Endodermal cell (in vitro differentiated cells): ENCODE measurements at regions not wholly inside any gene's neighbourhood (a gene's known extent, or its start where the extent isn't known, plus 50 kb on each side); places are given as distances from the start of the nearest gene placed in this dataset.

Experiments used
- DNase-seq: peaks from one replicate; pipeline ENCODE4 v3.0.0-alpha.2; 2017
- H3K27ac ChIP-seq: 2 replicates; pipeline ENCODE4 v1.5.1; 2013; ENCODE audit warnings: mild to moderate bottlenecking, low read depth, low read length, moderate library complexity
- H3K27me3 ChIP-seq: 2 replicates; pipeline ENCODE4 v1.6.1; 2013; ENCODE audit warnings: mild to moderate bottlenecking, low read length, moderate library complexity; ENCODE audit not compliant: insufficient read depth, control insufficient read depth, poor library complexity, severe bottlenecking
- H3K36me3 ChIP-seq: 2 replicates; pipeline ENCODE4 v1.7.0; 2013; ENCODE audit warnings: mild to moderate bottlenecking, low read length, moderate library complexity; ENCODE audit not compliant: control insufficient read depth, insufficient read depth
- H3K4me1 ChIP-seq: one replicate; pipeline ENCODE4 v1.7.0; 2013; ENCODE audit warnings: low read length; ENCODE audit not compliant: control insufficient read depth, insufficient read depth
- H3K4me3 ChIP-seq: 2 replicates; pipeline ENCODE4 v1.5.1; 2013; ENCODE audit warnings: mild to moderate bottlenecking, low read length, moderate library complexity
- H3K9ac ChIP-seq: 2 replicates; pipeline ENCODE4 v1.6.1; 2013; ENCODE audit warnings: mild to moderate bottlenecking, low read length, moderate library complexity; ENCODE audit not compliant: poor library complexity, severe bottlenecking; ENCODE audit errors: extremely low read depth
- H3K9me3 ChIP-seq: 2 replicates; pipeline ENCODE4 v1.6.1; 2013; ENCODE audit warnings: mild to moderate bottlenecking, low read length, moderate library complexity; ENCODE audit not compliant: control insufficient read depth
- H3K27ac Mint-ChIP-seq: 2 replicates; pipeline ENCODE4 v1.8.0; 2020; ENCODE audit warnings: mixed read lengths
- H3K27me3 Mint-ChIP-seq: 2 replicates; pipeline ENCODE4 v1.8.0; 2021; ENCODE audit warnings: mild to moderate bottlenecking, mixed read lengths; ENCODE audit not compliant: insufficient read depth
- H3K36me3 Mint-ChIP-seq: 2 replicates; pipeline ENCODE4 v1.8.0; 2020; ENCODE audit warnings: low read depth, mixed read lengths
- H3K4me1 Mint-ChIP-seq: 2 replicates; pipeline ENCODE4 v1.8.0; 2020; ENCODE audit warnings: mixed read lengths
- H3K4me3 Mint-ChIP-seq: 2 replicates; pipeline ENCODE4 v1.8.0; 2020; ENCODE audit warnings: mild to moderate bottlenecking, moderate library complexity, mixed read lengths
- H3K9me3 Mint-ChIP-seq: 2 replicates; pipeline ENCODE4 v1.8.0; 2020; ENCODE audit warnings: mild to moderate bottlenecking, mixed read lengths
- WGBS, 2 experiments: methylation state at CpG; one replicate each; pipeline versions ENCODE4 v1.1.5 to v1.1.7; 2013; ENCODE audit warnings: missing lambda C conversion rate in 2 of 2, mixed read lengths in 1 of 2; ENCODE audit not compliant: insufficient coverage in 1 of 2, insufficient read length in 1 of 2; 5-methylcytosine and 5-hydroxymethylcytosine counted together
- TF ChIP-seq, protein P1 (sequence below): fragments of 200-600 bp; sonication (generic); conservative IDR thresholded peaks from 2 replicates; pipeline ENCODE4 v1.5.0; 2021; ENCODE audit warnings: antibody characterized with exemption, mild to moderate bottlenecking

DNA sequence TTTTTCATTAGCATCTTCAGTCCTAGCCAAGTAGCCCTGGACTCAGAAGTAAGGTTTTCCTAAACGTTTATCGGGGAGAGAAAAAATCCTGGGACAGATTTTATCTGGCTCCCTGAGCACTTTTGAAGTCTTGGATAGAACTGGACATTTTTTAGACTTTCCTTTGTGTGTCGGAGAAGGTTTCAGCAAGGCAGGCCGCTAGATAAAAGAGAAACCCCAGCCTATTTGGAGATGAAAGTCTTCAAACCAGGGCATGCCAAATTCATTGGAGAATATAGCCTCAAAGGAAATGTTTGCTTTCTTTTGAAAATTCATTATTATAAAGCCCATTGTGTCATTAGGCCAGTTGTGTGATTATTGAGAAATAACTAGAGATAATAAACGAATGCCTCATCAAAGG is 228.1 kb downstream of the BAMBI start:
- no peak for DNase-seq
- no peak overlapping the region for H3K9ac ChIP-seq
- no peaks in the 10 kb centered on the region for H3K36me3 ChIP-seq
- H3K9me3 Mint-ChIP-seq = peaks cover 11% of the 10 kb centered on the region
- no peaks in the 10 kb centered on the region for H3K27me3 ChIP-seq
- H3K36me3 Mint-ChIP-seq = no peaks in the 10 kb centered on the region
- H3K27me3 Mint-ChIP-seq = no peaks in the 10 kb centered on the region
- no peak overlapping the region for H3K27ac Mint-ChIP-seq
- 84 to 93% methylated on average over 5 of the region's 5 CpGs for WGBS, 2 experiments
- TF ChIP-seq, protein P1, sequence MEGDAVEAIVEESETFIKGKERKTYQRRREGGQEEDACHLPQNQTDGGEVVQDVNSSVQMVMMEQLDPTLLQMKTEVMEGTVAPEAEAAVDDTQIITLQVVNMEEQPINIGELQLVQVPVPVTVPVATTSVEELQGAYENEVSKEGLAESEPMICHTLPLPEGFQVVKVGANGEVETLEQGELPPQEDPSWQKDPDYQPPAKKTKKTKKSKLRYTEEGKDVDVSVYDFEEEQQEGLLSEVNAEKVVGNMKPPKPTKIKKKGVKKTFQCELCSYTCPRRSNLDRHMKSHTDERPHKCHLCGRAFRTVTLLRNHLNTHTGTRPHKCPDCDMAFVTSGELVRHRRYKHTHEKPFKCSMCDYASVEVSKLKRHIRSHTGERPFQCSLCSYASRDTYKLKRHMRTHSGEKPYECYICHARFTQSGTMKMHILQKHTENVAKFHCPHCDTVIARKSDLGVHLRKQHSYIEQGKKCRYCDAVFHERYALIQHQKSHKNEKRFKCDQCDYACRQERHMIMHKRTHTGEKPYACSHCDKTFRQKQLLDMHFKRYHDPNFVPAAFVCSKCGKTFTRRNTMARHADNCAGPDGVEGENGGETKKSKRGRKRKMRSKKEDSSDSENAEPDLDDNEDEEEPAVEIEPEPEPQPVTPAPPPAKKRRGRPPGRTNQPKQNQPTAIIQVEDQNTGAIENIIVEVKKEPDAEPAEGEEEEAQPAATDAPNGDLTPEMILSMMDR = no peak
- H3K4me1 Mint-ChIP-seq = no peaks in the 10 kb centered on the region
- peaks cover 12% of the 10 kb centered on the region for H3K9me3 ChIP-seq
- H3K4me3 ChIP-seq = no peak overlapping the region
- peaks cover 4% of the 10 kb centered on the region for H3K4me1 ChIP-seq
- H3K27ac ChIP-seq = no peak overlapping the region
- H3K4me3 Mint-ChIP-seq = no peak overlapping the region

DNA sequence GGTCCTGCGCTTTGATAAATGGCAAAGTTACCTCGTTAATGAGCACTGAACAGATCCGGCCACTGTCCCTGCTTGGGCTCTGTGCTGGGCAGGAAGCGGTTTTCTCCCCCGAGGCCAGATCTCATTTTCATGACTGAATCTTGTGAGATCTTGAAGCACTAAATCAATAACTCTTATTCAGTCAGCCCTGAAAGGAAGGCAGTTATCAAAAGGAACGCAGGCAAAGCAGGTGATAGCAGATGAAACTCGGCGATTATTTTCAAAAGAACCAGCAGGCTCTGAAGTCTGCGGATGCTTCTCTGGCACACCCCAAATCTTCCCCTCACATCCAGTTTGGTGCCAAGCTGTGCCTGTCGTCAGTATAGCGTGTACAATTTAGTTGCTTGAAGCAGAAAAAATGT is 228.7 kb downstream of the BAMBI start:
- Mint-ChIP-seq H3K36me3 (no peaks in the 10 kb centered on the region), H3K27me3 (no peaks in the 10 kb centered on the region), H3K9me3 (peaks cover 5% of the 10 kb centered on the region), H3K4me1 (no peaks in the 10 kb centered on the region), H3K4me3 (no peak overlapping the region), H3K27ac (no peak overlapping the region)
- no peak overlapping the region for H3K4me3 ChIP-seq
- H3K4me1 ChIP-seq = peaks cover 4% of the 10 kb centered on the region
- TF ChIP-seq, protein P1 = no peak
- H3K9ac ChIP-seq = no peak overlapping the region
- no peak overlapping the region for H3K27ac ChIP-seq
- H3K27me3 ChIP-seq = no peaks in the 10 kb centered on the region
- H3K9me3 ChIP-seq = peaks cover 6% of the 10 kb centered on the region
- WGBS, 2 experiments = 90 to 92% methylated on average over 9 to 11 of the region's 11 CpGs
- no peaks in the 10 kb centered on the region for H3K36me3 ChIP-seq
- no peak for DNase-seq

DNA sequence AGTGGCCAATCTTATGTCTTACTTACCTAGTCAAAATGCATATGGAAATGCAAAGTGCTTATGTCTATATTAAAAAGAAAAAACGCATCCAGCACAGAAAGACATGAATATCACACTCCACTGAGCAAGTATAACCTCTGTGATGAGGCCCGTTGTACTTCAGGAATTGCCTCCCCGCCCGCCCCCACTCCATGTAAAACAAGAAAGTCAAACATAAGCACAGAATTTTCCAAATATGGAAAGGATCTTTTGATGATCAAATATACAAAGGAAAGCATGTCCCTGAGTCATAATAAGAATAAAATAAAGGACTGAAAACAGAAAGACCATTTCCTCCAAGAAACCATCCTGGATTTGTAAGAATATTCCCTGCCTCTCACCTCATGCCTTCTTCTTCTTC is 229.1 kb downstream of the BAMBI start:
- H3K27ac ChIP-seq = no peak overlapping the region
- H3K9me3 ChIP-seq = peaks cover 1% of the 10 kb centered on the region
- H3K4me3 ChIP-seq = no peak overlapping the region
- no peak overlapping the region for H3K27ac Mint-ChIP-seq
- H3K27me3 Mint-ChIP-seq = no peaks in the 10 kb centered on the region
- no peaks in the 10 kb centered on the region for H3K36me3 ChIP-seq
- H3K4me1 ChIP-seq = peaks cover 4% of the 10 kb centered on the region
- no peak overlapping the region for H3K4me3 Mint-ChIP-seq
- no peaks in the 10 kb centered on the region for H3K4me1 Mint-ChIP-seq
- H3K9me3 Mint-ChIP-seq = peaks cover under 1% of the 10 kb centered on the region
- WGBS, 2 experiments = 80 to 100% methylated on average over 1 to 4 of the region's 4 CpGs
- TF ChIP-seq, protein P1 = no peak
- H3K9ac ChIP-seq = no peak overlapping the region
- H3K27me3 ChIP-seq = no peaks in the 10 kb centered on the region
- no peaks in the 10 kb centered on the region for H3K36me3 Mint-ChIP-seq
- no peak for DNase-seq
